Spleen (tissue), 11 donors: ENCODE measurements at regions not wholly inside any gene's neighbourhood (a gene's known extent, or its start where the extent isn't known, plus 50 kb on each side); places are given as distances from the start of the nearest gene placed in this dataset.

Source experiments
- DNase-seq: peaks from one replicate; pipeline ENCODE4 v3.0.0-alpha.2; 2020
- H3K27ac ChIP-seq, 8 donors: fragments of 200-600 bp; sonication (generic) in 7 of 8; 1 replicate in 4 of 8; 2 replicates in 4 of 8; pipeline versions ENCODE4 v1.5.0 to v1.8.0; 2016 to 2021; ENCODE audit warnings: inconsistent platforms in 4 of 8, mild to moderate bottlenecking in 4 of 8, moderate library complexity in 1 of 8
- H3K27me3 ChIP-seq, 7 donors: fragments of 200-600 bp; sonication (generic) in 6 of 7; replicated peaks in 1 of 7; 1 replicate in 4 of 7; 2 replicates in 3 of 7; pipeline versions ENCODE4 v1.5.0 to v1.8.0; 2016 to 2021; ENCODE audit warnings: inconsistent platforms in 3 of 7, mild to moderate bottlenecking in 1 of 7
- H3K36me3 ChIP-seq, 6 donors: fragments of 200-600 bp; sonication (generic) in 5 of 6; 1 replicate in 4 of 6; 2 replicates in 2 of 6; pipeline versions ENCODE4 v1.5.0 to v1.8.0; 2016 to 2021; ENCODE audit warnings: inconsistent platforms in 2 of 6
- H3K4me1 ChIP-seq, 6 donors: fragments of 200-600 bp; sonication (generic) in 5 of 6; 1 replicate in 3 of 6; 2 replicates in 3 of 6; pipeline versions ENCODE4 v1.5.0 to v1.8.0; 2016 to 2021; ENCODE audit warnings: inconsistent platforms in 3 of 6
- H3K4me3 ChIP-seq, 8 donors: fragments of 200-600 bp; sonication (generic) in 7 of 8; 1 replicate in 4 of 8; 2 replicates in 4 of 8; pipeline versions ENCODE4 v1.5.0 to v1.8.0; 2016 to 2021; ENCODE audit warnings: inconsistent platforms in 4 of 8, mild to moderate bottlenecking in 4 of 8, moderate library complexity in 2 of 8
- H3K9me3 ChIP-seq, 8 donors: fragments of 200-600 bp; sonication (generic) in 7 of 8; 1 replicate in 4 of 8; 2 replicates in 4 of 8; pipeline versions ENCODE4 v1.5.0 to v1.8.0; 2016 to 2021; ENCODE audit warnings: inconsistent platforms in 4 of 8
- CTCF ChIP-seq, 11 experiments: fragments of 200-600 bp in 7 of 11; fragments of 450-650 bp in 4 of 11; sonication (generic) in 4 of 11; IDR thresholded peaks in 8 of 11; conservative IDR thresholded peaks in 3 of 11; 1 replicate in 7 of 11; 2 replicates in 4 of 11; pipeline versions ENCODE4 v1.4.0 to v1.8.0; 2016 to 2021; ENCODE audit warnings: antibody characterized with exemption in 11 of 11, inconsistent platforms in 4 of 11, mild to moderate bottlenecking in 1 of 11
- POLR2A ChIP-seq, 3 donors: fragments of 450-650 bp; IDR thresholded peaks; one replicate each; pipeline ENCODE4 v1.5.1; 2017; ENCODE audit warnings: antibody characterized with exemption in 3 of 3, mild to moderate bottlenecking in 1 of 3
- POLR2AphosphoS5 ChIP-seq, 3 donors: sonication (generic); formaldehyde crosslinking; IDR thresholded peaks; one replicate each; pipeline ENCODE4 v1.5.1; 2017; ENCODE audit warnings: antibody characterized with exemption in 3 of 3
- WGBS, 5 donors: extraction: QIAGEN DNeasy Blood & Tissue Kit in 3 of 5; methylation state at CpG; one replicate each; pipeline versions ENCODE4 v1.1.5 to v1.1.7; 2013 to 2018; 5-methylcytosine and 5-hydroxymethylcytosine counted together
- intact Hi-C: fragments of 100-400 bp; cut with DNase I; formaldehyde crosslinking; loops from one replicate; pipeline ENCODE4 v1.15.0; 2023; ENCODE audit warnings: low total_unique reads
- donor health status: healthy with polysubstance abuse.
- donor health status: DM: no; HTN: no; CAD: no; lungs with moderate emphysema.
- donor health status: DM: no; HTN: no; CAD: no.
- donor health status: Bipolar disorder and iron deficiency.
- donor health status: healthy.
- donor health status: DM: no; HTN: no; CAD: no.
- donor health status: DM: yes; HTN: yes; CAD: no.

- 90 to 95% (median 94%) methylated on average over 8 of the region's 8 CpGs for WGBS, 5 donors
- DNase-seq, result peak; percentile 43
- TF ChIP-seq POLR2A (IDR thresholded peaks at IDR 0.05) (no peak), POLR2AphosphoS5 (IDR thresholded peaks at IDR 0.05) (no peak), CTCF (IDR thresholded peaks at IDR 0.05 in 8 of 11, conservative IDR thresholded peaks at IDR 0.05 in 3 of 11) (no peak)
- intact Hi-C loops, result no loop called here
- peaks cover 0 to 24% (median 3%) of the 10 kb centered on the region in 7 donors for H3K27me3 ChIP-seq
- H3K4me3 ChIP-seq, result no peak overlapping the region
- no peaks in the 10 kb centered on the region for H3K9me3 ChIP-seq
- H3K4me1 ChIP-seq, result peaks cover 0 to 7% (median 0%) of the 10 kb centered on the region in 6 donors
- H3K27ac ChIP-seq, result no peak overlapping the region
- H3K36me3 ChIP-seq, result no peaks in the 10 kb centered on the region
These were observed 76.1 kb upstream of the SH3PXD2B start for GRCh38 chr5:172530406-172530805.

- peak; percentile 9 for DNase-seq
These were observed 75.6 kb upstream of the SH3PXD2B start for GRCh38 chr5:172529896-172530295.

GRCh38 chr5:172528440-172528839 is 74.1 kb upstream of the SH3PXD2B start:
- Histone ChIP-seq H3K4me1 (peaks cover 0 to 7% (median 0%) of the 10 kb centered on the region in 6 donors), H3K9me3 (no peaks in the 10 kb centered on the region), H3K36me3 (no peaks in the 10 kb centered on the region), H3K27me3 (peaks cover 0 to 34% (median 0%) of the 10 kb centered on the region in 7 donors), H3K27ac (no peak overlapping the region), H3K4me3 (no peak overlapping the region)
- no peak for TF ChIP-seq POLR2A (IDR thresholded peaks at IDR 0.05)
- no peak for TF ChIP-seq CTCF (IDR thresholded peaks at IDR 0.05 in 8 of 11, conservative IDR thresholded peaks at IDR 0.05 in 3 of 11)
- TF ChIP-seq POLR2AphosphoS5 (IDR thresholded peaks at IDR 0.05), result no peak
- WGBS, 5 donors, result 55 to 89% (median 70%) methylated on average over 3 of the region's 3 CpGs
- no peak for DNase-seq
- intact Hi-C loops, result no loop called here

More at GRCh38 chr5:172529896-172530295, 75.6 kb upstream of the SH3PXD2B start:
- H3K36me3 ChIP-seq, result no peaks in the 10 kb centered on the region
- H3K4me1 ChIP-seq, result peaks cover 0 to 7% (median 0%) of the 10 kb centered on the region in 6 donors
- H3K27me3 ChIP-seq, result peaks cover 0 to 29% (median 3%) of the 10 kb centered on the region in 7 donors
- intact Hi-C loops, result no loop called here
- no peak overlapping the region for H3K27ac ChIP-seq
- H3K9me3 ChIP-seq, result no peaks in the 10 kb centered on the region
- no peak for TF ChIP-seq POLR2AphosphoS5 (IDR thresholded peaks at IDR 0.05)
- TF ChIP-seq POLR2A (IDR thresholded peaks at IDR 0.05), result no peak
- 72 to 90% (median 72%) methylated on average over 3 of the region's 3 CpGs for WGBS, 5 donors
- H3K4me3 ChIP-seq, result no peak overlapping the region

GRCh38 chr5:172527559-172527958 is 73.2 kb upstream of the SH3PXD2B start:
- Histone ChIP-seq H3K4me1 (peaks cover 0 to 7% (median 0%) of the 10 kb centered on the region in 6 donors), H3K36me3 (no peaks in the 10 kb centered on the region), H3K27me3 (peaks cover 0 to 37% (median 0%) of the 10 kb centered on the region in 7 donors), H3K4me3 (no peak overlapping the region), H3K9me3 (peaks cover 0 to 4% (median under 1%) of the 10 kb centered on the region in 8 donors), H3K27ac (no peak overlapping the region)
- DNase-seq, result peak; percentile 13
- WGBS, 5 donors, result 22 to 42% (median 36%) methylated on average over 4 of the region's 4 CpGs
- TF ChIP-seq CTCF (IDR thresholded peaks at IDR 0.05 in 8 of 11, conservative IDR thresholded peaks at IDR 0.05 in 3 of 11) (no peak), POLR2A (IDR thresholded peaks at IDR 0.05) (no peak), POLR2AphosphoS5 (IDR thresholded peaks at IDR 0.05) (no peak)
- intact Hi-C loops, result no loop called here
